ENCODE measurements at regions not wholly inside any gene's neighbourhood (a gene's known extent, or its start where the extent isn't known, plus 50 kb on each side); places are given as distances from the start of the nearest gene placed in this dataset.

DNA sequence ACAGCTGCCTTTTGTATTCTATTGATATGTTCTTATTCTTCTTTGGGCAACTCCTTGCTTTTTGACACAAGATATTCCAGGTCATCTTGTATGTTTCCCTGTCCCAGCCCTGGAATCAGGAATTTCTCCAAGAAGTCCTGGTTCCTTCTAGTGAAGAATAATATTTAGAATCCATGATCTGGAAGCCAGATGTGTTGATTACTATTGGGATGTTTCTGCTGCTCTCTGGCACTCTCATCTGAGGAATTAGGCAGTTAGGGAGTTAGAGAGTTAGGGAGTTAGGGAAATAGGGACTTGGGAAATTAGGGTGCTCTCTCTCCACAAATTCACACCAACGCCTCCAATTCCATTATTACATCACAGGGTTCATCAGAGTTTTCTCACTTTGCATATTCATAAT, 191.2 kb downstream of the ZNF330 start:
- TF ChIP-seq NRF1 (IDR thresholded peaks at IDR 0.05; ENCODE audit: low read depth, low read length) = no peak
- no peak for TF ChIP-seq SRF (IDR thresholded peaks at IDR 0.05; ENCODE audit: low read depth, low read length)
- no peak for TF ChIP-seq POLR2A (IDR thresholded peaks at IDR 0.05; ENCODE audit: control extremely low read depth in 1 of 2, low read depth in 2 of 2, low read length in 2 of 2)
- no peak for TF ChIP-seq CTCF (IDR thresholded peaks at IDR 0.05; ENCODE audit: control extremely low read depth in 1 of 3, insufficient read depth in 1 of 3, low read depth in 1 of 3, low read length in 3 of 3)

All from H1 (cell line).